Epithelial cell of prostate (primary cell): ENCODE measurements at regions not wholly inside any gene's neighbourhood (a gene's known extent, or its start where the extent isn't known, plus 50 kb on each side); places are given as distances from the start of the nearest gene placed in this dataset.
"Not testable (repeated sequence)": the region's sequence is repeated elsewhere in the genome, so short reads cannot be mapped to it uniquely, and the experiment has no call there.

Experiments
- DNase-seq: peaks from one replicate; pipeline ENCODE4 v3.0.0-alpha.2; 2011; ENCODE audit warnings: low read depth, low spot score
- H3K27ac ChIP-seq: fragments of 450-650 bp; 2 replicates; pipeline ENCODE4 v1.5.1; 2017; ENCODE audit warnings: mild to moderate bottlenecking

- DNase-seq, result no peak
- no peak overlapping the region for H3K27ac ChIP-seq
Measured at GRCh38 chr21:13827201-13827600, 217.6 kb downstream of the POTED start.

DNA sequence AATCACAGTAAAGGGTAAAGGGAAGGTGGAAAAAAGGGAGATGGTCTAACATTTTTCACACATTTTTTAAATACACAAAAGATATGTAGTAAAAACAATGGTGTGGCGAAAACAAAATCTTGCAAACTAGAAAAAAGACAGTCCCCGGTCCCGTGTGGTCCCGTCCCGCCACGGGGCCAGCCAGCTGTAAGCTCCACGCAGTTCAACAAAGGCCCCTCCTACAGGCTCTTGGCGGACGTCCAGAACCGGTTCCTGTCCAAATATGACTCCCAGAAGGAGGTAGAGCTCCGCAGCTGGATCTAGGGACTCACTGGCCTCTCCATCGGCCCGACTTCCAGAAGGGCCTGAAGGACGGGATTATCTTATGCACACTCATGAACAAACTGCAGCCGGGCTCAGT lies 216.9 kb downstream of the POTED start:
- DNase-seq, H3K27ac ChIP-seq: not testable (repeated sequence)

GRCh38 chr21:13825218-13825778 lies 215.7 kb downstream of the POTED start:
- DNase-seq, H3K27ac ChIP-seq: not testable (repeated sequence)

GRCh38 chr21:13820286-13820685 lies 210.7 kb downstream of the POTED start:
- not testable (repeated sequence) for H3K27ac ChIP-seq, DNase-seq

DNA sequence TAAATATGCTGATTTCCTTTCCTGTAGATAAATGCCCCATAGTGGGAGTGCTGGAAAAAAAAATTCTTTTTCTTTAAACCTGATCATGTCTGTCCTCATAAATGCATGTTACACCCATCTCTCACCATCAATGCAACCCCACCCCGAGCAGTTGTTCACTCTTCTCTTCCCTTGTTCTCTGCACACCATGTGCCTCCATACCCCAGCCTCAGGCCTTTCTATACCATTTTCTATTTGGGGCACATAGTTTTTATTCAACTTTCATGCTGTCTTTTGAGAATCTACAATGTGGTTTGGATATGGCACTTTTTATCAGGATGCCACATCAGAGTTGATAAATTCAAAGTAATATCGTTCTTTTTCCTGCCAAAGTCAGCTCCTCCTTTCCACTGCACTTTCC lies 202.6 kb downstream of the POTED start:
- not testable (repeated sequence) for DNase-seq, H3K27ac ChIP-seq

DNA sequence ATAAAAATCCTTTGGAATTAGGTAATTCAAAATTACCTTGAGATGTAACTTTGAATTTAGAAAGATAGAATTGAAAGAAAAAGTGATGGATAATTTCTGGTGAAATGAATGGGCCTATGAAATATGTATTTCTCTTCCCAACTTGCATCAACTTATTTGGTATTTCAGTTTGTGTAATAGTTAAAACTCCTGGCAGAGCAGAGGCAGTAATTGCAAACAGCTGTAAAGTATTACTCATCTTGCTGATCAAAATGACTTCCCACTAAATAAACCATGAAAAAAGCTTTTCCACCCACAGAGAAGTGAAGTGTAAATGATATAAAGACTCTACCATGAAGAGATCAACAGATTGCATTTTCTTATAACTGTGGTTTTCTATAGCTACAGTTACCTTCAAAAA lies 201.0 kb downstream of the POTED start:
- not testable (repeated sequence) for DNase-seq, H3K27ac ChIP-seq

- DNase-seq, H3K27ac ChIP-seq: not testable (repeated sequence)
Measured at GRCh38 chr21:13806444-13806843, 196.9 kb downstream of the POTED start.

DNA sequence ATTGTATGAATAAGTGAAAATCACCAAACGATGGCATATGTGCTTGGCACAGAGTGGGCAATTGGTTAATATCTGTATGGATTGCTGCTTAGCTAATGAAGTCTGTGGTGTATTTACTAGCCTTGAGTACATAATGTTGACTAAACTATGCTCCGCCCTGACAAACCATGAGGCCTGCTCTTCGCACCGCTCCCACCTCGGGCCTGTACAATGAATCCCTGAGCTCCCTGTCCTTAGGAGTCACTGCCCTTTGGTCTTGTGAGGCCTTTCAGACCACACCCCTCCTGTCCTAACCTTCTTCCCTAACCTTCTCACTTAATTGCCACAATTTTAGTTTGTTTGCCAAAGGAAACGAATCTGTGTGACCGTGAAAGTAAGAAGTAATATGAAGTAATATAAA lies 193.2 kb downstream of the POTED start:
- not testable (repeated sequence) for H3K27ac ChIP-seq, DNase-seq
